ENCODE measurements at regions not wholly inside any gene's neighbourhood (a gene's known extent, or its start where the extent isn't known, plus 50 kb on each side); places are given as distances from the start of the nearest gene placed in this dataset.

DNA sequence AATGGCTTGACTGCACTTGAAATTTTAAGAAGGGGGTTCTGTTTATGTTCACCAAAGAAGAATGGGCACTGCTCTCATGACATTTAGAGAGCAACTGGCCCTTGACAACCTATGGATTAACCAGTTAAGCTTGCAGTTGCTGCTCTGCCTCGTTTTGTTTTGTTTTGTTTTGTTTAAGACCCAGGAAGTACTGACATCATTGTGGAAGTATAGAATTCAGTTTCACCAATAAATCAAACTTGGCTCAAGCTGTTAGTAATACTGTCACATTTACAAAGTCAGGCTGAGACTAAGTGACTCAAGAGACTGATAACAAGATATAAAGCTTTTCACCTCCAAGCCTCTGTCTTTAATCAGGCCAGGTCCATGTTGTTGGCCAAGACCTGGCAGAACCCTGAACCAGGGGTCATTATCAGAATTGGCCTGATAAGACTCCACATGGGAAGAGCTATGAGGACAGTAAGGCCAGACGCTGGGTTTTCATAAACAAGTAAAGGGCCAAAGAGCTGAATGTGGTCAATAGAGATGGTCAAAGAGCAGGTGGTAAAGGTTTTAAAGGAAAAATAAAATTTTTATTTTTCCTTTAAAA lies 99.4 kb upstream of the VGLL2 start:
- no peaks in the 10 kb centered on the region for H3K9me3 ChIP-seq
- H3K27ac ChIP-seq: no peak overlapping the region
- in situ Hi-C loops (cut with MboI; ENCODE audit: low sequenced_read_pairs in 4 of 4) (no loop called here), intact Hi-C loops (cut with DNase I; ENCODE audit: low total_unique reads) (loop anchor here (2.0 kb wide), 1 partner anchor 27 kb away; no protein-coding TSS in a partner anchor)
- no peak for ATAC-seq
- no peaks in the 10 kb centered on the region for H3K27me3 ChIP-seq
- no peak for DNase-seq
- H3K4me3 ChIP-seq: no peak overlapping the region
- H3K36me3 ChIP-seq: no peaks in the 10 kb centered on the region
- TF ChIP-seq, protein P1, sequence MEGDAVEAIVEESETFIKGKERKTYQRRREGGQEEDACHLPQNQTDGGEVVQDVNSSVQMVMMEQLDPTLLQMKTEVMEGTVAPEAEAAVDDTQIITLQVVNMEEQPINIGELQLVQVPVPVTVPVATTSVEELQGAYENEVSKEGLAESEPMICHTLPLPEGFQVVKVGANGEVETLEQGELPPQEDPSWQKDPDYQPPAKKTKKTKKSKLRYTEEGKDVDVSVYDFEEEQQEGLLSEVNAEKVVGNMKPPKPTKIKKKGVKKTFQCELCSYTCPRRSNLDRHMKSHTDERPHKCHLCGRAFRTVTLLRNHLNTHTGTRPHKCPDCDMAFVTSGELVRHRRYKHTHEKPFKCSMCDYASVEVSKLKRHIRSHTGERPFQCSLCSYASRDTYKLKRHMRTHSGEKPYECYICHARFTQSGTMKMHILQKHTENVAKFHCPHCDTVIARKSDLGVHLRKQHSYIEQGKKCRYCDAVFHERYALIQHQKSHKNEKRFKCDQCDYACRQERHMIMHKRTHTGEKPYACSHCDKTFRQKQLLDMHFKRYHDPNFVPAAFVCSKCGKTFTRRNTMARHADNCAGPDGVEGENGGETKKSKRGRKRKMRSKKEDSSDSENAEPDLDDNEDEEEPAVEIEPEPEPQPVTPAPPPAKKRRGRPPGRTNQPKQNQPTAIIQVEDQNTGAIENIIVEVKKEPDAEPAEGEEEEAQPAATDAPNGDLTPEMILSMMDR (IDR thresholded peaks at IDR 0.05 in 4 of 5, conservative IDR thresholded peaks at IDR 0.05 in 1 of 5): no peak
- no peak for TF ChIP-seq POLR2A (IDR thresholded peaks at IDR 0.05)
- H3K4me1 ChIP-seq: peaks cover 17 to 23% of the 10 kb centered on the region in 2 donors

GRCh38 chr6:117167520-117168271 lies 97.7 kb upstream of the VGLL2 start:
- in situ Hi-C loops (cut with MboI; ENCODE audit: low sequenced_read_pairs in 4 of 4): no loop called here
- Histone ChIP-seq H3K9me3 (no peaks in the 10 kb centered on the region), H3K27ac (peak overlapping the region; percentile 25 to 76 (median 55)), H3K27me3 (no peaks in the 10 kb centered on the region), H3K4me3 (no peak overlapping the region), H3K36me3 (no peaks in the 10 kb centered on the region), H3K4me1 (peaks cover 17 to 23% of the 10 kb centered on the region in 2 donors)
- ATAC-seq: peak; percentile 80 to 94
- TF ChIP-seq, protein P1 (IDR thresholded peaks at IDR 0.05 in 4 of 5, conservative IDR thresholded peaks at IDR 0.05 in 1 of 5): peak in 1 of 5 experiments; percentile 18
- no peak for TF ChIP-seq POLR2A (IDR thresholded peaks at IDR 0.05)
- DNase-seq: peak; percentile 32 to 63
- intact Hi-C loops (cut with DNase I; ENCODE audit: low total_unique reads): loop anchor here (2.0 kb wide), 1 partner anchor 29 kb away; no protein-coding TSS in a partner anchor

DNA sequence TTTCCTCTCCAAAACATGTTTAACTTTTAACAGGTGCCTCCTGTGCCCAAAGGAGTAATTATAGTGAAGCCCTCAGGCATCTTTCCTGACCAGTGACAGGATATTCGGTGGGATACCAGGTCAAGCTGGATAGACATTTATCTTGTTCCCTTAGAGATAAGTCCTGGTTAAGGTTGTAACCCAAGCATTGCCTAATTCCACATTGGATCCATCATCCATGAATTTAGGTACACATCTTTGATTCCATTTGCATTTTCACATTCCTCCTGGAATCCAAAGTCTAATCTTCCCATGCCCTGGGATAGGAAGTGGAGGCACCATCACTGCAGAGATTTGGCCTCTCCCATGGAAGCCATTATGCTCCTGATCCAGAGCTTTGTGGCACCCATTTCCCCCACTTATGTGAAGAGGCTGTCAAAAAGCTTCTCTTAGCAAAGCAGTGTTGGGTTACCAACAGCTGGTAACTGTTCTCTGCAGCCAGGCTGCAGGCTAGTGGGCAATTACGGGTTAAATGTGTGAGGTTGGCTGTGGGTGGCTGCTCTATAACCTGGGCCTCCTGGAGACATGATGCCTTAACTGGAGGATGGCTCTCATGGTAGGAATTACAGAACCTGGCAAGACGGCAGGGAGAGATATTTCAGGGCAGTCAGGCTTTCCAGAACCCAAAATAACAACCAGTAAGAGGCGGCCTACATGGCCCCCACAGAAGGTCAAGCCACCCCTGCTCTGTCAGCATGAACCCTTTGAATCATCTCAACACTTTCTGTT lies 96.9 kb upstream of the VGLL2 start:
- H3K4me3 ChIP-seq: no peak overlapping the region
- H3K4me1 ChIP-seq: peaks cover 17 to 23% of the 10 kb centered on the region in 2 donors
- in situ Hi-C loops (cut with MboI; ENCODE audit: low sequenced_read_pairs in 4 of 4) (no loop called here), intact Hi-C loops (cut with DNase I; ENCODE audit: low total_unique reads) (no loop called here)
- H3K27ac ChIP-seq: peak overlapping the region; percentile 25 to 76 (median 55)
- TF ChIP-seq, protein P1 (IDR thresholded peaks at IDR 0.05 in 4 of 5, conservative IDR thresholded peaks at IDR 0.05 in 1 of 5): no peak
- no peak for TF ChIP-seq POLR2A (IDR thresholded peaks at IDR 0.05)
- no peak for ATAC-seq
- no peaks in the 10 kb centered on the region for H3K36me3 ChIP-seq
- no peak for DNase-seq
- H3K9me3 ChIP-seq: no peaks in the 10 kb centered on the region
- H3K27me3 ChIP-seq: no peaks in the 10 kb centered on the region

DNA sequence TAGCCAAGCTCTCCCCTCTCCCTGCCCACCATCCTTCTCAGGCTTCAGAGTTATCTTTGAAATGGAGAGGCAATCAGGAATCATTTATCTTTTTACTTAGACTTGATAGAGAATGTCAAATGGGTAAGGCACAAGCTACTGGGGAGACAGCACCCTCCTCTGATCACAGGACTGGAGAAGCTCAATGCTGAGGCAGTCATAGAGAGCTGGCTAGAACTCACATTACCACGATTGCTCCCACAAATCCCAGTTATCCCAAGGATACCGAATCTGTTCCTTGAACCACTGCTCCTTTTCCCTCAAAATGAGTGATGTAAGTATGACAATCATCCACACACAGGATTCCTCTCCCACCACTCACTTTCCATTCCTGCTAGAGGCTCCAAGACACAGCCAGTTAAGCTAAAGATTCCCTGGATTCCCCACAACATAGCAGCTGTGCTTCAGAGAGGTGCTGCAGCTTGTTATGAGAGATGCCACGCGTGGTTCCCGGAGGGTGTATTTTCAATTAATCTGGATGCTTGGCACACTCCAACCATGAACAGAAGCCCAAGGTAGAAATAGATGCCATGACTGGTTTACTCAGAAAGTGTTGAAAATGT lies 96.2 kb upstream of the VGLL2 start:
- no peak overlapping the region for H3K4me3 ChIP-seq
- no peaks in the 10 kb centered on the region for H3K9me3 ChIP-seq
- H3K36me3 ChIP-seq: no peaks in the 10 kb centered on the region
- H3K4me1 ChIP-seq: peaks cover 17 to 23% of the 10 kb centered on the region in 2 donors
- H3K27me3 ChIP-seq: no peaks in the 10 kb centered on the region
- in situ Hi-C loops (cut with MboI; ENCODE audit: low sequenced_read_pairs in 4 of 4): no loop called here
- no peak for ATAC-seq
- intact Hi-C loops (cut with DNase I; ENCODE audit: low total_unique reads): no loop called here
- TF ChIP-seq, protein P1 (IDR thresholded peaks at IDR 0.05 in 4 of 5, conservative IDR thresholded peaks at IDR 0.05 in 1 of 5): no peak
- TF ChIP-seq POLR2A (IDR thresholded peaks at IDR 0.05): no peak
- peak overlapping the region in 3 of 4 donors; percentile 25 to 76 (median 59) for H3K27ac ChIP-seq
- DNase-seq: no peak

Measured in gastrocnemius medialis (tissue), 4 donors.